Glutamatergic neuron (in vitro differentiated cells): ENCODE measurements at regions not wholly inside any gene's neighbourhood (a gene's known extent, or its start where the extent isn't known, plus 50 kb on each side); places are given as distances from the start of the nearest gene placed in this dataset.

Experiments used
- DNase-seq: peaks from one replicate; pipeline ENCODE4 v3.0.0; 2022
- H3K27ac Mint-ChIP-seq: one replicate; pipeline ENCODE4 v1.8.0; 2020; ENCODE audit warnings: mild to moderate bottlenecking, mixed read lengths, inconsistent platforms; ENCODE audit not compliant: unreplicated experiment
- H3K27me3 Mint-ChIP-seq: one replicate; pipeline ENCODE4 v1.8.0; 2020; ENCODE audit warnings: mild to moderate bottlenecking, moderate library complexity, mixed read lengths, inconsistent platforms; ENCODE audit not compliant: unreplicated experiment
- H3K36me3 Mint-ChIP-seq: one replicate; pipeline ENCODE4 v1.8.0; 2020; ENCODE audit warnings: mild to moderate bottlenecking, mixed read lengths, inconsistent platforms; ENCODE audit not compliant: unreplicated experiment
- H3K4me1 Mint-ChIP-seq: one replicate; pipeline ENCODE4 v1.8.0; 2020; ENCODE audit warnings: mild to moderate bottlenecking, low read depth, mixed read lengths, inconsistent platforms; ENCODE audit not compliant: unreplicated experiment
- H3K4me3 Mint-ChIP-seq: one replicate; pipeline ENCODE4 v1.8.0; 2020; ENCODE audit warnings: mild to moderate bottlenecking, mixed read lengths, inconsistent platforms; ENCODE audit not compliant: unreplicated experiment
- H3K9me3 Mint-ChIP-seq: one replicate; pipeline ENCODE4 v1.8.0; 2020; ENCODE audit warnings: mild to moderate bottlenecking, moderate library complexity, mixed read lengths, inconsistent platforms; ENCODE audit not compliant: unreplicated experiment
- TF ChIP-seq, protein P1 (sequence below): fragments of 200-600 bp; sonication (generic); IDR thresholded peaks from one replicate; pipeline ENCODE4 v1.5.0; 2021; ENCODE audit not compliant: partially characterized antibody, unreplicated experiment

DNA sequence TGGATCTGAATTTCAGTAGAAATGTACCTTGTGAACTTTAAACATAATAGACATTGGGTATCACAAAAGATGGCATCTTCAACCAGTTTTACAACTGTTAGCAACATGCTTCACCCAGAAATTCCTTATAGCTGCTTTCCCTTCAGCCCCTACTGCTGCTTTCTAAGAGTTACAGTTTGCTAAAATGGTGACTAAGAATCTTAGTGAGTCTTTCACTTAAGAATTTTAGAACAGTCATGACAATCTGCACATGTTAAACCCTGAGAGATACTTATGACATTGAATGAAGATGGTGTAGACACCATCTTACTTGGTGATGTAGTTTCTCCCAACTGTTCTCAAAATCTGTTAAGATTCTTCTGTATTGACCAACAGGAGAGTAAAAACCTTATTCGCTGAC is 129.7 kb upstream of the UBE2E1 start:
- H3K4me1 Mint-ChIP-seq = no peaks in the 10 kb centered on the region
- no peaks in the 10 kb centered on the region for H3K36me3 Mint-ChIP-seq
- TF ChIP-seq, protein P1, sequence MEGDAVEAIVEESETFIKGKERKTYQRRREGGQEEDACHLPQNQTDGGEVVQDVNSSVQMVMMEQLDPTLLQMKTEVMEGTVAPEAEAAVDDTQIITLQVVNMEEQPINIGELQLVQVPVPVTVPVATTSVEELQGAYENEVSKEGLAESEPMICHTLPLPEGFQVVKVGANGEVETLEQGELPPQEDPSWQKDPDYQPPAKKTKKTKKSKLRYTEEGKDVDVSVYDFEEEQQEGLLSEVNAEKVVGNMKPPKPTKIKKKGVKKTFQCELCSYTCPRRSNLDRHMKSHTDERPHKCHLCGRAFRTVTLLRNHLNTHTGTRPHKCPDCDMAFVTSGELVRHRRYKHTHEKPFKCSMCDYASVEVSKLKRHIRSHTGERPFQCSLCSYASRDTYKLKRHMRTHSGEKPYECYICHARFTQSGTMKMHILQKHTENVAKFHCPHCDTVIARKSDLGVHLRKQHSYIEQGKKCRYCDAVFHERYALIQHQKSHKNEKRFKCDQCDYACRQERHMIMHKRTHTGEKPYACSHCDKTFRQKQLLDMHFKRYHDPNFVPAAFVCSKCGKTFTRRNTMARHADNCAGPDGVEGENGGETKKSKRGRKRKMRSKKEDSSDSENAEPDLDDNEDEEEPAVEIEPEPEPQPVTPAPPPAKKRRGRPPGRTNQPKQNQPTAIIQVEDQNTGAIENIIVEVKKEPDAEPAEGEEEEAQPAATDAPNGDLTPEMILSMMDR = no peak

GRCh38 chr3:23682646-23683045 is 123.1 kb upstream of the UBE2E1 start:
- peaks cover 4% of the 10 kb centered on the region for H3K27me3 Mint-ChIP-seq
- no peak overlapping the region for H3K27ac Mint-ChIP-seq
- H3K9me3 Mint-ChIP-seq = no peaks in the 10 kb centered on the region
- TF ChIP-seq, protein P1 = no peak
- no peaks in the 10 kb centered on the region for H3K36me3 Mint-ChIP-seq
- H3K4me3 Mint-ChIP-seq = no peak overlapping the region
- peaks cover 3% of the 10 kb centered on the region for H3K4me1 Mint-ChIP-seq
- no peak for DNase-seq

More for the DNA sequence above, 129.7 kb upstream of the UBE2E1 start:
- no peak for DNase-seq
- Mint-ChIP-seq H3K9me3 (no peaks in the 10 kb centered on the region), H3K27ac (no peak overlapping the region), H3K4me3 (no peak overlapping the region), H3K27me3 (peaks cover under 1% of the 10 kb centered on the region)

DNA sequence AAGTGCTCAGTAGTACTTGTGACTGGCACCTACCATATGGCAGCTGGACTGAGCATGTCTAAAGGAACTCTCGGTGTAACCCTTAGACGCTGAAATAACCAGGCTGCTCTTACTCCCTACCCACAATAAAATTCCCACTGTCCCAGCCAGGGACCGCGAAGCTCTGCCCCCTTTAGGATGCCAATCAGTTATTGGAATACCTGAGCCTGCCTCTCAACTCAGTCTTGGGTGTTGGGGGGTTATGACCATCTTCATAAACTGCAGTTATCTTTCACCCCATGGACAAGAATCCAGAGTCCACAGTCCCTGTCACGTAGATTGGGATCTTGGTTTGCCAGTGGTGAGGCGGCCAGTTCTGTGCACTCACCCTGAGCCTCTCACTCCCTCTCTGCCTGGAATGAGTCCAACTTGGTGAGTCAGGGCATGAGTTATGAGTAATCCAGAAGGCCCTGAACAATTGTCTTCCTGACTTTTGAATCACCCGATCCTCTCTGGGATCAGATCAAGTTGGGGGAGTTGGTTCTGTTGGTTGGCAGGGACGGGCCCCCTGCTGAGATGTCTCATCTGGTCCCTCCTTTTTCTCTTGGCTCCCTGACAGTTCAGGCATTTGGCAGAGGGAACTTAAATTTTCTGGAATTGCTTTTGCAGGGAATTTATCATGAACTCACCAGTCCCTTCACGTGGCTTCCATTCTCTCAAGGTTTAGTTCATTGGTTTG is 120.1 kb upstream of the UBE2E1 start:
- Mint-ChIP-seq H3K9me3 (peaks cover 4% of the 10 kb centered on the region), H3K4me3 (no peak overlapping the region), H3K4me1 (peaks cover 3% of the 10 kb centered on the region), H3K27ac (no peak overlapping the region), H3K27me3 (peaks cover 4% of the 10 kb centered on the region), H3K36me3 (peaks cover 14% of the 10 kb centered on the region)
- TF ChIP-seq, protein P1 = no peak
- no peak for DNase-seq

- H3K9me3 Mint-ChIP-seq = peaks cover 5% of the 10 kb centered on the region
- TF ChIP-seq, protein P1 = no peak
- no peak overlapping the region for H3K27ac Mint-ChIP-seq
- H3K36me3 Mint-ChIP-seq = peaks cover 21% of the 10 kb centered on the region
- H3K4me1 Mint-ChIP-seq = peaks cover 3% of the 10 kb centered on the region
- H3K4me3 Mint-ChIP-seq = no peak overlapping the region
- DNase-seq = no peak
- H3K27me3 Mint-ChIP-seq = peaks cover 2% of the 10 kb centered on the region
These were observed 119.2 kb upstream of the UBE2E1 start for GRCh38 chr3:23686519-23686918.

DNA sequence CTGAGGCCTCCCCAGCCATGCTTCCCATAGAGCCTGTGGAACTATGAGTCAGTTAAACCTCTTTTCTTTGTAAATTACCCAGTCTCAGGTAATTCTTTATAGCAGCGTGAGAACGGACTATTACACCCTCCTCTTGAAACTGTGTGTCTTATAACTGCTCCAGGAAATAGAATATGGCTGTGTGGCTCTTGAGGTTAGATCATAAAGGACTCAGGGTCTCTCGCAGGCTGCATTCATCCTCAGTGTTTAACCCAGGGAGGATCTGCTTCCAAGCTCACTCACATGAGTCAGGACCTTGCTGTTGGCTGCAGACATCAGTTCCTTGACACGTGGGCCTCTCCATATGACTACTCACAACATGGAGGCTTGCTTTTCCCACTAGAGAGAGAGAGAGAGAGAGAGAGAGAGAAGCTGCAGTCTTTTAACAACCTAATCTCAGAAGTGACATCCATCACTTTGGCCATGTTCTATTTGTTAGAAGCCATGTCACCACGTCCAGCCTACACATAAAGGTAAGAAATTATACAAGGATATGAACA is 114.3 kb upstream of the UBE2E1 start:
- DNase-seq = no peak
- H3K36me3 Mint-ChIP-seq = peaks cover 21% of the 10 kb centered on the region
- H3K4me3 Mint-ChIP-seq = no peak overlapping the region
- peaks cover 5% of the 10 kb centered on the region for H3K9me3 Mint-ChIP-seq
- H3K27me3 Mint-ChIP-seq = peaks cover 5% of the 10 kb centered on the region
- TF ChIP-seq, protein P1 = no peak
- H3K4me1 Mint-ChIP-seq = peaks cover 2% of the 10 kb centered on the region
- no peak overlapping the region for H3K27ac Mint-ChIP-seq
